GM23248 (cell line): ENCODE measurements at regions not wholly inside any gene's neighbourhood (a gene's known extent, or its start where the extent isn't known, plus 50 kb on each side); places are given as distances from the start of the nearest gene placed in this dataset.
A peak's percentile ranks its signal among the peaks of the same experiment; 100 is the strongest.

Experiments
- DNase-seq: peaks from one replicate; pipeline ENCODE4 v3.0.0-alpha.2; 2015
- H2AFZ ChIP-seq: fragments of 200-600 bp; sonication (generic); 2 replicates; pipeline ENCODE4 v1.6.1; 2016; ENCODE audit warnings: antibody characterized with exemption
- H3F3A ChIP-seq: fragments of 200-600 bp; sonication (generic); 2 replicates; pipeline ENCODE4 v1.6.1; 2016; ENCODE audit warnings: mild to moderate bottlenecking, antibody characterized with exemption, mixed run types; ENCODE audit not compliant: insufficient read depth
- H3K27ac ChIP-seq: fragments of 200-600 bp; sonication (generic); 2 replicates; pipeline ENCODE4 v1.5.1; 2016; ENCODE audit warnings: mild to moderate bottlenecking
- H3K27me3 ChIP-seq: fragments of 200-600 bp; sonication (generic); replicated peaks from 2 replicates; pipeline ENCODE4 v1.6.1; 2016; ENCODE audit warnings: mild to moderate bottlenecking; ENCODE audit not compliant: insufficient read depth
- H3K36me3 ChIP-seq: fragments of 200-600 bp; sonication (generic); 2 replicates; pipeline ENCODE4 v1.6.1; 2016; ENCODE audit warnings: low read depth, mild to moderate bottlenecking
- H3K4me1 ChIP-seq: fragments of 200-600 bp; sonication (generic); 2 replicates; pipeline ENCODE4 v1.6.1; 2016; ENCODE audit warnings: mild to moderate bottlenecking; ENCODE audit not compliant: insufficient read depth
- H3K4me2 ChIP-seq: fragments of 200-600 bp; sonication (generic); one replicate; pipeline ENCODE4 v1.6.1; 2016; ENCODE audit warnings: mild to moderate bottlenecking; ENCODE audit not compliant: unreplicated experiment
- H3K4me3 ChIP-seq: fragments of 200-600 bp; sonication (generic); 2 replicates; pipeline ENCODE4 v1.5.1; 2016; ENCODE audit warnings: mild to moderate bottlenecking
- H3K79me2 ChIP-seq: fragments of 200-600 bp; sonication (generic); 2 replicates; pipeline ENCODE4 v1.6.1; 2016; ENCODE audit warnings: mild to moderate bottlenecking; ENCODE audit not compliant: insufficient read depth
- H3K9ac ChIP-seq: fragments of 200-600 bp; sonication (generic); 2 replicates; pipeline ENCODE4 v1.6.1; 2016; ENCODE audit warnings: mild to moderate bottlenecking
- H3K9me2 ChIP-seq: fragments of 200-600 bp; sonication (generic); 2 replicates; pipeline ENCODE4 v1.6.1; 2016; ENCODE audit warnings: mixed run types, mild to moderate bottlenecking, moderate library complexity; ENCODE audit not compliant: insufficient read depth
- H3K9me3 ChIP-seq: fragments of 200-600 bp; sonication (generic); one replicate; pipeline ENCODE4 v1.6.1; 2017; ENCODE audit warnings: low read depth
- H4K20me1 ChIP-seq: fragments of 200-600 bp; sonication (generic); 2 replicates; pipeline ENCODE4 v1.6.0; 2016; ENCODE audit not compliant: insufficient read depth
- EZH2 ChIP-seq: fragments of 200-600 bp; sonication (generic); IDR thresholded peaks from 2 replicates; pipeline ENCODE4 v1.6.1; 2018; ENCODE audit warnings: antibody characterized with exemption, mild to moderate bottlenecking; ENCODE audit not compliant: insufficient read depth, poor library complexity, severe bottlenecking
- EZH2phosphoT487 ChIP-seq: fragments of 200-600 bp; sonication (generic); IDR thresholded peaks from 2 replicates; pipeline ENCODE4 v1.6.1; 2018; ENCODE audit warnings: antibody characterized with exemption, moderate library complexity, mild to moderate bottlenecking, low read depth; ENCODE audit not compliant: insufficient read depth
- WGBS, 2 experiments: methylation state at CpG; one replicate each; pipeline ENCODE4 v1.1.6; 2015 to 2017; ENCODE audit warnings: low lambda C conversion rate in 2 of 2, low coverage in 1 of 2; ENCODE audit errors: missing lambda C conversion rate in 2 of 2; 5-methylcytosine and 5-hydroxymethylcytosine counted together
- in situ Hi-C: fragments of 300-500 bp; cut with MboI; formaldehyde crosslinking; loops from 2 replicates; pipeline ENCODE4 v1.15.0; 2020

DNA sequence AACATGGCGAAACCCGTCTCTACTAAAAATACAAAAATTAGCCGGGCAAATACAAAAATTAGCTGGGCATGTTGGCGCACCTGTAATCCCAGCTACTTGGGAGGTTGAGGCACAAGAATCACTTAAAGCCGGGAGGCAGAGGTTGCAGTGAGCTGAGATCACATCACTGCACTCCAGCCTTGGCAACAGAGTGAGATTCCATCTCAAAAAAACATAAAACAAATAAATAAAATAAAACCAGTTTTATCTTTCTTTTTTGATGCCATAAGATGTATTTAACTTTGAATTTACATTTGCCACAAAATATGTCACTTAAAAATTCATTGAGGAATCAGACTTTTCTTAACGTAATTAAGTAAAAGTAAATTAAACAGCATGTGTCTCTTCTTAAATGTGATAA, 113.3 kb upstream of the ERRFI1 start:
- Histone ChIP-seq H3K27ac (no peak overlapping the region), H3K36me3 (no peaks in the 10 kb centered on the region), H3K9me2 (no peaks in the 10 kb centered on the region), H3K4me3 (no peak overlapping the region), H2AFZ (no peak overlapping the region), H3F3A (peaks cover 33% of the 10 kb centered on the region), H4K20me1 (no peaks in the 10 kb centered on the region), H3K4me2 (no peak overlapping the region), H3K9ac (no peak overlapping the region), H3K4me1 (peaks cover 33% of the 10 kb centered on the region), H3K27me3 (no peaks in the 10 kb centered on the region), H3K79me2 (no peaks in the 10 kb centered on the region), H3K9me3 (no peaks in the 10 kb centered on the region)
- DNase-seq = no peak
- TF ChIP-seq EZH2phosphoT487 (no peak), EZH2 (no peak)
- in situ Hi-C loops = no loop called here
- WGBS, 2 experiments = 97% methylated on average over 6 of the region's 6 CpGs

DNA sequence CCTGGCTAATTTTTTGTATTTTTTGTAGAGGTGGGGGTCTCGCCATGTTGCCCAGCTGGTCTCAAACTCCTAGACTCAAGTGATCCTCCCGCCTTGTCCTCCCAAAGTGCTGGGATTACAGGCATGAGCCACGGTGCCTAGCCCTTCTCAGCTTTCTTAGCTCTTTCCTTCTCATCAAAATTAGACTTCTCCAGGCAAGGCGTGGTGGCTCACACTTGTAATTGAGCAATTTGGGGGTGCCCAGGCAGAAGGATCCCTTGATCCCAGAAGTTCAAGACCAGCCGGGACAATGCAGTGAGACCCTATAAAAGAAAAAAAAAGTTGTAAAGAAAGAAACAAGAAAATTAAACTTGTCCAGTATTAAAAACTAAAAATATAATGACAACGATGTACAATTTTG, 112.6 kb upstream of the ERRFI1 start:
- H3K79me2 ChIP-seq = no peaks in the 10 kb centered on the region
- no peak overlapping the region for H3K4me3 ChIP-seq
- H3F3A ChIP-seq = peaks cover 40% of the 10 kb centered on the region
- no peak overlapping the region for H3K9ac ChIP-seq
- TF ChIP-seq EZH2 = no peak
- TF ChIP-seq EZH2phosphoT487 = no peak
- DNase-seq = no peak
- H3K36me3 ChIP-seq = no peaks in the 10 kb centered on the region
- H3K27me3 ChIP-seq = no peaks in the 10 kb centered on the region
- in situ Hi-C loops = no loop called here
- no peaks in the 10 kb centered on the region for H3K9me3 ChIP-seq
- no peaks in the 10 kb centered on the region for H4K20me1 ChIP-seq
- no peaks in the 10 kb centered on the region for H3K9me2 ChIP-seq
- H3K4me1 ChIP-seq = peaks cover 40% of the 10 kb centered on the region
- no peak overlapping the region for H2AFZ ChIP-seq
- H3K27ac ChIP-seq = no peak overlapping the region
- H3K4me2 ChIP-seq = no peak overlapping the region
- 96 to 98% methylated on average over 6 of the region's 6 CpGs for WGBS, 2 experiments

DNA sequence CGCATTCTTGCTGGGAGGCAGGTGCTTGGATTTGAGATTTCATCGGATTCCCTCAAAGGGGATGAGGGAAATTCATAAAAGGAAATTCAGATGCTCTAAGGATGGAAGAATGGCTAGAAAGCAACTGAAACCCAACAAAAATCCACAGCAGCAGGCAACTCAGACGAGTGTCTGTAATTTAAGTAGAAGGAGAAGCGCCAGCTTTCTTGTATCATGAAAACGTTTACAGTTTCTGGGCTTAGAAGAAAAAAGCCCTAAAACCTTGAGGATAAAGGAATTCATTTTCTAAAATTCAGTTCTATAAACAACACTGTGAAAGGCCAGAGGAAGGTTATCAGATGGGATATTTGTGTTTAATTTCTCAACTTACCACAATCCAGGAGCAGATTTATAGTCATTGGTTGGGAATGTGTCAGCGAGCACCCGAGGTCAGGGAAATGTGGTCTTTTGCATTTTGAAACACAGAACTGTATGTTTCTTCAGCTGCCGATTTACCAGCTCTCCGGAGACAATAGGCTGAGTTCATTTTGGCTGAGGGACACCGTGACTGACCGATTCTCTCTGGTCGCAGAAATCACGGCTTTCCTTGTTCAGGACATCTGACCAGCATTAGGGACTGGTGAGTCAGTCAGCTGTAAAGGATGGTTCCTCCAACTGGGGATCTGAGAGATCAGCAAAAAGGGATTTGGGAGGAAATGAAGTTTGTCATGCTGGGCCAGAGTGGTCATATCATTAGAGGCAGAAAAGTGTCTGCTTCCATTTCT, 111.6 kb upstream of the ERRFI1 start:
- Histone ChIP-seq H3K9ac (peak overlapping the region; percentile 50), H3K27ac (peak overlapping the region; percentile 68), H3K9me3 (no peaks in the 10 kb centered on the region), H3K9me2 (no peaks in the 10 kb centered on the region), H3K4me3 (peak overlapping the region; percentile 49), H3K27me3 (no peaks in the 10 kb centered on the region), H3K79me2 (no peaks in the 10 kb centered on the region), H3K36me3 (no peaks in the 10 kb centered on the region), H4K20me1 (no peaks in the 10 kb centered on the region), H3K4me2 (peak overlapping the region; percentile 72), H2AFZ (peak overlapping the region; percentile 4), H3F3A (peaks cover 48% of the 10 kb centered on the region), H3K4me1 (peaks cover 47% of the 10 kb centered on the region)
- 10 to 11% methylated on average over 13 of the region's 13 CpGs for WGBS, 2 experiments
- TF ChIP-seq EZH2phosphoT487 = peak; percentile 86; the same call in 1 of the 2 replicates
- no peak for TF ChIP-seq EZH2
- DNase-seq = peak; percentile 86
- in situ Hi-C loops = no loop called here

DNA sequence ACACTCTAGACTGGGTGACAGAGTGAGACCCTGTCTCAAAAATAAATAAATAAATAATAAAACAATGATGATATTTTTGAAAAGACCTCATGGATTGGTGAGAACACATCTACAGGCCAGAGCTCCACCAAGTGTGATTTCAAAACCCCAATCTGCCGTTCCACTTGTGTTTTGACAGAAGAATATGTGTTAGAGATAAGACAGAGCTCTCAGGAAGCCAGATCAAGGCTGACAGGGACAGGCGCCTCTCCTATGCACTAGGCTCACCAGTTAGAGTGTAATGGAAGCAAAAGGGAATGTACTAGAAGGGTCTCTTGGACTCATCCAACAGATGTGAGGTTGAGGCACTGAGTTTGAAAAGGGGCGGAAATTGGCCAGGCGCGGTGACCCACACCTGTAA, 110.7 kb upstream of the ERRFI1 start:
- Histone ChIP-seq H3K9ac (no peak overlapping the region), H3K27ac (no peak overlapping the region)
- TF ChIP-seq EZH2 = no peak
- TF ChIP-seq EZH2phosphoT487 = no peak

More for the DNA sequence above, 110.7 kb upstream of the ERRFI1 start:
- H3F3A ChIP-seq = peaks cover 55% of the 10 kb centered on the region
- DNase-seq = no peak
- H3K9me2 ChIP-seq = no peaks in the 10 kb centered on the region
- 94 to 98% methylated on average over 5 of the region's 5 CpGs for WGBS, 2 experiments
- no peaks in the 10 kb centered on the region for H3K9me3 ChIP-seq
- peaks cover 47% of the 10 kb centered on the region for H3K4me1 ChIP-seq
- no peak overlapping the region for H2AFZ ChIP-seq
- no peaks in the 10 kb centered on the region for H3K27me3 ChIP-seq
- no peaks in the 10 kb centered on the region for H3K36me3 ChIP-seq
- H4K20me1 ChIP-seq = no peaks in the 10 kb centered on the region
- H3K79me2 ChIP-seq = no peaks in the 10 kb centered on the region
- no peak overlapping the region for H3K4me2 ChIP-seq
- in situ Hi-C loops = no loop called here
- no peak overlapping the region for H3K4me3 ChIP-seq
